Esophagus squamous epithelium (tissue), 5 donors: ENCODE measurements at regions not wholly inside any gene's neighbourhood (a gene's known extent, or its start where the extent isn't known, plus 50 kb on each side); places are given as distances from the start of the nearest gene placed in this dataset.

Experiments
- DNase-seq: peaks from one replicate; lab custom pipeline; 2025; lab: John Stamatoyannopoulos, UW
- H3K27ac ChIP-seq, 4 donors: fragments of 200-600 bp; sonication (generic); one replicate each; pipeline ENCODE4 v1.5.1; 2016 to 2019; ENCODE audit warnings: mild to moderate bottlenecking in 1 of 4
- H3K27me3 ChIP-seq, 4 donors: fragments of 200-600 bp; sonication (generic); 1 replicate in 3 of 4; 2 replicates in 1 of 4; pipeline versions ENCODE4 v1.5.1 to v1.6.0; 2017 to 2021; ENCODE audit warnings: antibody characterized with exemption in 1 of 4
- H3K36me3 ChIP-seq, 3 donors: fragments of 200-600 bp; sonication (generic); one replicate each; pipeline ENCODE4 v1.5.1; 2016 to 2019
- H3K4me1 ChIP-seq, 3 donors: fragments of 200-600 bp; sonication (generic); one replicate each; pipeline ENCODE4 v1.5.1; 2017 to 2019
- H3K4me3 ChIP-seq, 4 donors: fragments of 200-600 bp; sonication (generic); 1 replicate in 3 of 4; 2 replicates in 1 of 4; pipeline ENCODE4 v1.5.1; 2016 to 2019; ENCODE audit warnings: mild to moderate bottlenecking in 2 of 4, moderate library complexity in 1 of 4
- H3K9me3 ChIP-seq, 3 donors: fragments of 200-600 bp; sonication (generic); one replicate each; pipeline ENCODE4 v1.5.1; 2016 to 2019
- CTCF ChIP-seq, 6 experiments: fragments of 450-650 bp in 4 of 6; fragments of 200-600 bp in 2 of 6; sonication (generic) in 2 of 6; IDR thresholded peaks; one replicate each; pipeline ENCODE4 v1.5.1; 2016 to 2019; ENCODE audit warnings: antibody characterized with exemption in 6 of 6, mild to moderate bottlenecking in 4 of 6, moderate library complexity in 4 of 6
- POLR2A ChIP-seq, 4 donors: fragments of 450-650 bp; IDR thresholded peaks; one replicate each; pipeline ENCODE4 v1.6.1; 2017; ENCODE audit warnings: antibody characterized with exemption in 4 of 4, mild to moderate bottlenecking in 4 of 4, moderate library complexity in 3 of 4
- WGBS, 2 donors: methylation state at CpG; one replicate each; pipeline ENCODE4 v1.1.5; 2018; 5-methylcytosine and 5-hydroxymethylcytosine counted together
- intact Hi-C: fragments of 100-400 bp; cut with DNase I; formaldehyde crosslinking; loops from one replicate; pipeline ENCODE4 v1.15.0; 2022
- donor health status: DM: yes; HTN: yes; CAD: no.

- no peaks in the 10 kb centered on the region for H3K27me3 ChIP-seq
- no peaks in the 10 kb centered on the region for H3K9me3 ChIP-seq
- H3K27ac ChIP-seq = no peak overlapping the region
- H3K4me1 ChIP-seq = no peaks in the 10 kb centered on the region
- DNase-seq = no peak
- H3K4me3 ChIP-seq = no peak overlapping the region
- intact Hi-C loops = no loop called here
- TF ChIP-seq CTCF (IDR thresholded peaks at IDR 0.05) = no peak
- no peak for TF ChIP-seq POLR2A (IDR thresholded peaks at IDR 0.05)
- H3K36me3 ChIP-seq = no peaks in the 10 kb centered on the region
Observed at GRCh38 chr2:175872721-175873120, 129.3 kb downstream of the LNPK start.

- 62 to 67% methylated on average over 5 of the region's 5 CpGs for WGBS, 2 donors
- no peak overlapping the region for H3K4me3 ChIP-seq
- H3K36me3 ChIP-seq = no peaks in the 10 kb centered on the region
- no peaks in the 10 kb centered on the region for H3K4me1 ChIP-seq
- DNase-seq = no peak
- intact Hi-C loops = no loop called here
- TF ChIP-seq CTCF (IDR thresholded peaks at IDR 0.05) (no peak), POLR2A (IDR thresholded peaks at IDR 0.05) (no peak)
- no peaks in the 10 kb centered on the region for H3K27me3 ChIP-seq
- H3K9me3 ChIP-seq = no peaks in the 10 kb centered on the region
- H3K27ac ChIP-seq = no peak overlapping the region
Observed at GRCh38 chr2:175872005-175872348, 130.1 kb downstream of the LNPK start.

GRCh38 chr2:175871331-175872004 is 130.6 kb downstream of the LNPK start:
- TF ChIP-seq POLR2A (IDR thresholded peaks at IDR 0.05) (no peak), CTCF (IDR thresholded peaks at IDR 0.05) (no peak)
- no peaks in the 10 kb centered on the region for H3K27me3 ChIP-seq
- 63 to 72% methylated on average over 3 of the region's 3 CpGs for WGBS, 2 donors
- H3K4me3 ChIP-seq = no peak overlapping the region
- no peak overlapping the region for H3K27ac ChIP-seq
- H3K36me3 ChIP-seq = no peaks in the 10 kb centered on the region
- no peak for DNase-seq
- no peaks in the 10 kb centered on the region for H3K4me1 ChIP-seq
- H3K9me3 ChIP-seq = no peaks in the 10 kb centered on the region
- intact Hi-C loops = no loop called here

- WGBS, 2 donors = 66 to 81% methylated on average over 4 of the region's 4 CpGs
- Histone ChIP-seq H3K4me3 (no peak overlapping the region), H3K9me3 (no peaks in the 10 kb centered on the region), H3K27ac (no peak overlapping the region), H3K36me3 (no peaks in the 10 kb centered on the region), H3K4me1 (no peaks in the 10 kb centered on the region), H3K27me3 (peaks cover 0 to 5% (median 0%) of the 10 kb centered on the region in 4 donors)
- intact Hi-C loops = no loop called here
- DNase-seq = no peak
- no peak for TF ChIP-seq CTCF (IDR thresholded peaks at IDR 0.05)
Observed at GRCh38 chr2:175865716-175866115, 136.4 kb downstream of the LNPK start.

- intact Hi-C loops = no loop called here
Observed at GRCh38 chr2:175864137-175864850, 137.8 kb downstream of the LNPK start.

More at GRCh38 chr2:175864137-175864850, 137.8 kb downstream of the LNPK start:
- TF ChIP-seq CTCF (IDR thresholded peaks at IDR 0.05) (no peak), POLR2A (IDR thresholded peaks at IDR 0.05) (no peak)
- H3K36me3 ChIP-seq = no peaks in the 10 kb centered on the region
- H3K4me3 ChIP-seq = no peak overlapping the region
- DNase-seq = no peak
- peaks cover 0 to 5% (median 0%) of the 10 kb centered on the region in 4 donors for H3K27me3 ChIP-seq
- H3K9me3 ChIP-seq = no peaks in the 10 kb centered on the region
- WGBS, 2 donors = 53 to 71% methylated on average over 3 of the region's 7 CpGs
- no peak overlapping the region for H3K27ac ChIP-seq
- H3K4me1 ChIP-seq = no peaks in the 10 kb centered on the region
